PC-9 (cell line): ENCODE measurements at regions not wholly inside any gene's neighbourhood (a gene's known extent, or its start where the extent isn't known, plus 50 kb on each side); places are given as distances from the start of the nearest gene placed in this dataset.

Experiments
- EZH2 ChIP-seq: fragments of 200-600 bp; sonication (generic); IDR thresholded peaks from 2 replicates; pipeline ENCODE4 v1.8.0; 2017; ENCODE audit warnings: antibody characterized with exemption, low read depth
- TF ChIP-seq, protein P1 (sequence below): fragments of 200-600 bp; sonication (generic); conservative IDR thresholded peaks from 2 replicates; pipeline ENCODE4 v1.6.1; 2017; ENCODE audit warnings: mixed run types, antibody characterized with exemption, mild to moderate bottlenecking, moderate library complexity

- TF ChIP-seq, protein P1, sequence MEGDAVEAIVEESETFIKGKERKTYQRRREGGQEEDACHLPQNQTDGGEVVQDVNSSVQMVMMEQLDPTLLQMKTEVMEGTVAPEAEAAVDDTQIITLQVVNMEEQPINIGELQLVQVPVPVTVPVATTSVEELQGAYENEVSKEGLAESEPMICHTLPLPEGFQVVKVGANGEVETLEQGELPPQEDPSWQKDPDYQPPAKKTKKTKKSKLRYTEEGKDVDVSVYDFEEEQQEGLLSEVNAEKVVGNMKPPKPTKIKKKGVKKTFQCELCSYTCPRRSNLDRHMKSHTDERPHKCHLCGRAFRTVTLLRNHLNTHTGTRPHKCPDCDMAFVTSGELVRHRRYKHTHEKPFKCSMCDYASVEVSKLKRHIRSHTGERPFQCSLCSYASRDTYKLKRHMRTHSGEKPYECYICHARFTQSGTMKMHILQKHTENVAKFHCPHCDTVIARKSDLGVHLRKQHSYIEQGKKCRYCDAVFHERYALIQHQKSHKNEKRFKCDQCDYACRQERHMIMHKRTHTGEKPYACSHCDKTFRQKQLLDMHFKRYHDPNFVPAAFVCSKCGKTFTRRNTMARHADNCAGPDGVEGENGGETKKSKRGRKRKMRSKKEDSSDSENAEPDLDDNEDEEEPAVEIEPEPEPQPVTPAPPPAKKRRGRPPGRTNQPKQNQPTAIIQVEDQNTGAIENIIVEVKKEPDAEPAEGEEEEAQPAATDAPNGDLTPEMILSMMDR: no peak
- TF ChIP-seq EZH2: no peak
Measured at GRCh38 chr5:57754616-57755015, 272.0 kb upstream of the ACTBL2 start.
